ENCODE measurements at regions not wholly inside any gene's neighbourhood (a gene's known extent, or its start where the extent isn't known, plus 50 kb on each side); places are given as distances from the start of the nearest gene placed in this dataset.

DNA sequence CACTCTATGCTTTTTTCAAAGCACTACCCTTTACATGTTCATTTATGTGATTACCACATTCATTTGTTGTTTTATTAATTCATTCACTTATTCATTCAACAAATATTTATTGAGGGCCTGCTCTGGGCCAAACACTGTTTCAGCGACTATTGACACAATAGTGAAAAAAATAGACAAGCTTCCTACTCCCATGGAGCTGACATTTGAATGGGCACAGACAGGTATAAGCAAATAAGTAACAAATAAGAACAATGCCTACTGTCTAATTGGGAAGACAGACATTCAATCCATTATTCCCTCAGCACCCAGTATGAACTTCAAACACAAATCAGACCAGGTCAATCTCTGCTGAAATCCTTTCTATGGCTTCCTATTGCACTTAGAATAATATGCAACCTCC lies 156.9 kb upstream of the NR3C1 start:
- in situ Hi-C loops (cut with HindIII; ENCODE audit: low pct_unique_long_range_greater_than_20kb, low sequenced_read_pairs) = no loop called here
- no peak for DNase-seq (ENCODE audit: low read depth)

- DNase-seq (ENCODE audit: low read depth) = no peak
- in situ Hi-C loops (cut with HindIII; ENCODE audit: low pct_unique_long_range_greater_than_20kb, low sequenced_read_pairs) = no loop called here
Measured at GRCh38 chr5:143559586-143560109, 156.2 kb upstream of the NR3C1 start.

DNA sequence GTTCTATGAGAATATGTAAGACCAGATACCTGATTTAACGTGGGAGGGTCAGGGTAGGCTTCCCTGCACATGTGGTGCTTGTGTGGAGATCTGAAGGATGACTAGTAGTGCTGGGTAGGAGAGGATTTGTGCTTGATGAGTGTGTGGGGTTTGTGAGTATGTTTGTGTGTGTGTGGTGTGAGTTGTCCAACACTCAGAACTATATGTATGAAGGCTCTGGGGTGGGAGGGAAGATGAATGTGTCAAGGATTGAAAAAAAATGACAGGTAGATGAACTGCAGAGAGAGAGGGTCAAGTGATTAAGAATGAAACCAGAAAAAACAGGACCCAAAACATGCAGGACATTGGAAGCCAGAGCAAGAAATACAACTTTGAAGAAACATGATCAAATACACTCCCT lies 154.6 kb upstream of the NR3C1 start:
- no peak for DNase-seq (ENCODE audit: low read depth)
- in situ Hi-C loops (cut with HindIII; ENCODE audit: low pct_unique_long_range_greater_than_20kb, low sequenced_read_pairs) = no loop called here

- in situ Hi-C loops (cut with HindIII; ENCODE audit: low pct_unique_long_range_greater_than_20kb, low sequenced_read_pairs) = no loop called here
- no peak for DNase-seq (ENCODE audit: low read depth)
Measured at GRCh38 chr5:143557061-143557818, 153.8 kb upstream of the NR3C1 start.

- no peak for DNase-seq (ENCODE audit: low read depth)
- in situ Hi-C loops (cut with HindIII; ENCODE audit: low pct_unique_long_range_greater_than_20kb, low sequenced_read_pairs) = no loop called here
Measured at GRCh38 chr5:143554918-143555477, 151.5 kb upstream of the NR3C1 start.

DNA sequence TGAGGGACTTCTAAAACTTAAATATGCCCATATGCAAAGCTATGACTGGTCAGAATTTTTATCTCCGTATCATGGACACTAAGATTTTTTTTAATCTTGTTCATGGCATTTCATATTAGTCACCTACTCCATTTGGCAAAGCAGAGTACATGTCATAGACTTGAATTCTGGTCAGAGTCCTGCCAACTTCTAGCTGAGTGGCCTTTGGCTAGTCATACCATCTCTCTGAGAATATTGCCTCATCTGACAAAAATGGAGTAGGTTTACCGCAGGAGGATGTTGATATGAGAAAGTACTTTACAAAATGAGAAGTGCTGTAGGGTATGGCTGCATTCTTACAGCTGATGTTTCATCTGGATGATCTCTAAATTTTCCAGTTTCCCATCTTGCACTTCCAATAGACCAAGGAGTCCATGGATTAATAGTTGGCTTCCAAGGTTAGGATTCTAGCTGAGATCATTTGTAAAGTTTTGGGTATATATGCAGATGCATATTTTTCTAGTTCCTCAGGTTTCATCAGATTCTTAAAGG lies 150.8 kb upstream of the NR3C1 start:
- in situ Hi-C loops (cut with HindIII; ENCODE audit: low pct_unique_long_range_greater_than_20kb, low sequenced_read_pairs) = no loop called here
- DNase-seq (ENCODE audit: low read depth) = no peak

DNA sequence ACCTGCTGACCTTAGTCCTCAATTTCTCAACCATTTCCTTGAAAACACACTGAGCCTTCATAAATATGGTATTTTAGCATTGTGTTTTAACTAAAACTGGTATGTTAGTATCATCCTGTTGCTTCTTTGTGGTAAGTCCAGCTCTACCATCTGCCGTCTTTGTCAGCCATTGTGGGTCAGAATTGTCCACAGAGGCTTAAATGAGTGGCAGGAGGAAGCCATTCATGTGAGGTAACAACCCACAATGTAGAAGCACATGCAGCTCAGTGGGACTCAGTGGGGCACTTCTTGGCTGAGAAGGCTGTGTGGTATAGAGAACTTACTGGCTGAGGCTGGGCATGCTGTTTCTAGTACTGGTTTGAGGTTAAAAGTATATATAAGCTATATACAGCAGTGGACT lies 149.2 kb upstream of the NR3C1 start:
- in situ Hi-C loops (cut with HindIII; ENCODE audit: low pct_unique_long_range_greater_than_20kb, low sequenced_read_pairs) = no loop called here
- no peak for DNase-seq (ENCODE audit: low read depth)

DNA sequence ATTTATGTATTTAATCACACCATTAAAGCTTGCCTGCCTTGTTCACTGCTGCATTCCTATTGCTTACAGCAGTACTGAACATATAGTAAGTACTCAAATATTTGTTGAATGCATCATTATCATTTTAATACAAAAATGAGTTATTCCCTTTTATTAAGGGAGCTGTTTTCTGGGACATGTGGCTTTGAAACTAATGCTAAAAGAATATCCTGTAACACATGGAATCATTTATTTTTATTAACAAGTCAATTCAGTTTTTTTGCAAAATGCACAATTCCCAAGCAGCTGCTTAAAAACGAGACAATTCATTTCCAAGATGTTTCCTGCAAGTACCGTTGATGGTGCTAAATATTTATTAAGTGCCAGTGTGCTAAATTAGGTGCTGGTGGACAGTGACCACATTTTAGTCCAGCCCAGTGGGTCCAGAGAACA lies 148.3 kb upstream of the NR3C1 start:
- DNase-seq (ENCODE audit: low read depth) = no peak
- in situ Hi-C loops (cut with HindIII; ENCODE audit: low pct_unique_long_range_greater_than_20kb, low sequenced_read_pairs) = no loop called here

GRCh38 chr5:143550986-143551630 lies 147.6 kb upstream of the NR3C1 start:
- in situ Hi-C loops (cut with HindIII; ENCODE audit: low pct_unique_long_range_greater_than_20kb, low sequenced_read_pairs) = no loop called here

DNA sequence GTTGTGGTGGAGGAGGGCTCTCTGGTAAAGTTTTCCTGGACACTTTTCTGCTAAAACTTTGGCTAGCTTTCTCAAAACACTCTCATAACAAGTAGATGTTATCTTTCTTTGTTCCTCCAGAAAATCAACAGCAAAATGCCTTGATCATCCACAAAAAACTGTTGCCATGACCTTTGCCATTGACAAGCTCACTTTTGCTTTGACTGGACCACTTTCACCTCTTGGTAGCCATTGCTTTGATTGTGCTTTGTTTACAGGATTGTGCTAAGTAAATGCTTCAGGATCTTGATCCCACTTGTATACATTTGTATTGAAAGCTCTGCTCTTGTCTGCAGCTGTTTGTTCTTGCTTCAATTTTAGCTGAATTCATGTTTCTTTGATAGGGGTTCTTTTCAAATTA lies 143.9 kb upstream of the NR3C1 start:
- no peak for DNase-seq (ENCODE audit: low read depth)
- in situ Hi-C loops (cut with HindIII; ENCODE audit: low pct_unique_long_range_greater_than_20kb, low sequenced_read_pairs) = no loop called here

More at GRCh38 chr5:143550986-143551630, 147.6 kb upstream of the NR3C1 start:
- no peak for DNase-seq (ENCODE audit: low read depth)

GRCh38 chr5:143546394-143546793 lies 142.9 kb upstream of the NR3C1 start:
- in situ Hi-C loops (cut with HindIII; ENCODE audit: low pct_unique_long_range_greater_than_20kb, low sequenced_read_pairs) = no loop called here
- no peak for DNase-seq (ENCODE audit: low read depth)

GRCh38 chr5:143544606-143545005 lies 141.1 kb upstream of the NR3C1 start:
- DNase-seq (ENCODE audit: low read depth) = no peak
- in situ Hi-C loops (cut with HindIII; ENCODE audit: low pct_unique_long_range_greater_than_20kb, low sequenced_read_pairs) = no loop called here

DNA sequence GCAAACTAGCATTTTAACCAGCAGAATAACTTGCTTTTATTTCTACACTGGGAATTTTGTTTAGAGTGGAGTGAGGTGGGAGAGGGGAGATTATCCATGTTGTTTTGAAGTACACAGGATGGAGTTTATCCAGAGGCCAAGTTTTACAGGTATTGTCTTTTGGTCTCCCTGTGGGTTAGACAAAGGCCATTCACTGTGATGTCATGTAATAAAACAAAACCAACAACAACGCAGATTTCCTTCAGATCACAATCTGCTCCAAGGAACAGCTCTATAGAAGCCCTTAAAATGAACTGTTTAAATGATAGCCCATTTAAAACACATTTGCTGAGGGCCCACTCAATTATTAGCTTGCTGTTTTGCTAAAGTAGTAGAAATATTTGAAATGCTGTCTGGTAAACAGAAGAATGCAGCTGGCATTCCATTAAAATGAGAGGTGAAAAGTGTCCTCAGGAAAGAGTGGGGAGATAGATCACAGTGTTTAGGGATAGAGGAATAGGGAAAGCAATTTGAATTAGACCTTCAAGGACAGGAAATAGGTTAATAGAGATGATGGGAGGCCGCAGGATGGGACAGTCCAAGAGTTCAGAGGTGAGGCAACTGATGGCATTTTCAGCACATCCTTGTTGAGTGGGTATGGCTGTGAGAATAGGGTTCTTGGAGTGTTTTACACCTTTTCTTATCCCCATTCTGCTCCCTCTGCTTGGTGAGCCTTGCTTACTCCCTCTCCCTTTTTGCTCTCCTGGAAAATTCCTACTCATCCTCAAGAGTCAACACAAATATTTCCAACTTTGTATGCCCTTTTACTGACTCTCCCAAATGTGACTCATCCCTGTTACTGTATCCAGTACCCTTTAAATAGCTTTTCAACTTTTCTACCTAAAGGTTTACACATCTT lies 140.1 kb upstream of the NR3C1 start:
- in situ Hi-C loops (cut with HindIII; ENCODE audit: low pct_unique_long_range_greater_than_20kb, low sequenced_read_pairs) = no loop called here
- DNase-seq (ENCODE audit: low read depth) = no peak

DNA sequence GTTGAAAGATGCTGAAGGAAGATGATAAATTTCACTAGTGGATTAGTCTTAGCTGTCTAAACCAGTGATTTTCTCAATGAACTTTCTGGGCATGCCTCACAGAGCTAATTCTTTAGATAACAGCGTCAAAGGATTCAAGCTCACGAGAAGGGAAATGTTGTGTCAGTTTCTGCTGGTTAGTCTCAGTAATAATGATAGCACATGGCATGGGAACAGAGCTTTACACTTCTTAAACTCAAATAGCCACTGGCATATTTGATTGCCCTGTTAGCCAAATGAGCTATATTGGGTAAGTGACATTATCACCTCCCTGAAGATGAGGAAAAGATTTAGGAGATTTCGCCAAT lies 139.3 kb upstream of the NR3C1 start:
- in situ Hi-C loops (cut with HindIII; ENCODE audit: low pct_unique_long_range_greater_than_20kb, low sequenced_read_pairs) = no loop called here
- DNase-seq (ENCODE audit: low read depth) = no peak

- in situ Hi-C loops (cut with HindIII; ENCODE audit: low pct_unique_long_range_greater_than_20kb, low sequenced_read_pairs) = no loop called here
Measured at GRCh38 chr5:143541943-143542797, 138.7 kb upstream of the NR3C1 start.

DNA sequence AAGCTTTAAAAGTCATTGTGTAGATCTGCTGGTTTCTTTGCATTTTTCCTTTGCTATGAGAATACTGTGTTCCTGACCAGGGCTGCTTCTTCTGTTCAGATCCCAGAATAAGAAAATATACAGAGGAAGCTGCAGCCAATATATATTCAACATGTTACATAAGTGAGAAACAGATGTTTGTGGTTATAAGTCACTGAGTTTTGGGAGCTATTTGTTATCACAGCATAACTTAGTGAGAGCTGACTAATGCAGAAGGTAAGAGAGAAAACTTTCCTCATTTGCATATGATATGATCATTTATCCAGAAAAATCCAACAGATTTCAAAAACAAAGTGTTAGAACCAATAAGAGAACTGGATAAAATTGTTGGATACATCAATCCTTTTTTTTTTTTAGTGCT lies 136.3 kb upstream of the NR3C1 start:
- in situ Hi-C loops (cut with HindIII; ENCODE audit: low pct_unique_long_range_greater_than_20kb, low sequenced_read_pairs) = no loop called here
- no peak for DNase-seq (ENCODE audit: low read depth)

More at GRCh38 chr5:143541943-143542797, 138.7 kb upstream of the NR3C1 start:
- DNase-seq (ENCODE audit: low read depth) = no peak

- no peak for DNase-seq (ENCODE audit: low read depth)
- in situ Hi-C loops (cut with HindIII; ENCODE audit: low pct_unique_long_range_greater_than_20kb, low sequenced_read_pairs) = no loop called here
Measured at GRCh38 chr5:143537056-143537455, 133.6 kb upstream of the NR3C1 start.
